K562 (cell line): ENCODE measurements at regions not wholly inside any gene's neighbourhood (a gene's known extent, or its start where the extent isn't known, plus 50 kb on each side); places are given as distances from the start of the nearest gene placed in this dataset.

Source experiments
- ATAC-seq: fragments of 200-7000 bp; cut with Tn5 transposase; 3 replicates; pipeline ENCODE4 v1.9.1; 2020; ENCODE audit warnings: moderate library complexity
- BruUV-seq: library from RNA; stranded (reverse); fragments of 400-500 nt; replicated peaks from 2 replicates; lab custom pipeline; 2021; lab: Mats Ljungman, UMichigan
- CTCF ChIA-PET: fragments of 300-600 bp; formaldehyde crosslinking; extraction: SDS; loops from one replicate; lab custom pipeline; 2021; ENCODE audit warnings: low intra/inter-chr PET ratio; lab: Yijun Ruan, JAX
- POLR2A ChIA-PET: fragments of 300-600, 350-650 bp; sonication (Branson Sonifier 250); formaldehyde crosslinking; extraction: SDS; loops from one replicate; lab custom pipeline; 2021; ENCODE audit warnings: antibody characterized with exemption, inconsistent platforms; lab: Yijun Ruan, JAX
- DNase-seq, 4 experiments: peaks; one replicate each; pipeline versions ENCODE4 v3.0.0 to v3.0.0-alpha.2; 2011 to 2018; ENCODE audit warnings: low spot score in 3 of 4, mixed read lengths in 3 of 4; ENCODE audit errors: extremely low read depth in 1 of 4
- FAIRE-seq: peaks from 2 replicates; lab custom pipeline; 2011; peaks lifted over from hg19 to GRCh38; lab: Jason Lieb, UNC
- H2AFZ ChIP-seq: 2 replicates; pipeline ENCODE4 v1.6.0; 2011; ENCODE audit warnings: low read depth, low read length, control low read depth, inconsistent platforms
- H3K27ac ChIP-seq: fragments of 200-600 bp; 3 replicates; pipeline ENCODE4 v1.8.0; 2011; ENCODE audit warnings: low read depth, mild to moderate bottlenecking, control low read depth, inconsistent platforms, low read length, moderate library complexity, mixed read lengths; ENCODE audit errors: extremely low read depth
- H3K27me3 ChIP-seq, 2 experiments: fragments of 300-600 bp in 1 of 2; 2 replicates in 1 of 2; 3 replicates in 1 of 2; pipeline versions ENCODE4 v1.6.0 to v1.8.0; 2011; ENCODE audit warnings: inconsistent platforms in 2 of 2, low read length in 2 of 2, mild to moderate bottlenecking in 1 of 2, mixed read lengths in 1 of 2, moderate library complexity in 1 of 2; ENCODE audit not compliant: control insufficient read depth in 2 of 2, insufficient read depth in 2 of 2
- H3K36me3 ChIP-seq: fragments of 300-600 bp; 3 replicates; pipeline ENCODE4 v1.8.0; 2011; ENCODE audit warnings: mild to moderate bottlenecking, low read length, inconsistent platforms; ENCODE audit not compliant: control insufficient read depth, insufficient read depth
- H3K4me1 ChIP-seq, 2 experiments: fragments of 200-600 bp in 1 of 2; replicated peaks in 1 of 2; 2 replicates in 1 of 2; 3 replicates in 1 of 2; pipeline versions ENCODE4 v1.5.1 to v1.8.0; 2011; ENCODE audit warnings: inconsistent platforms in 2 of 2, low read length in 2 of 2, mild to moderate bottlenecking in 1 of 2, mixed read lengths in 1 of 2, moderate library complexity in 1 of 2; ENCODE audit not compliant: control insufficient read depth in 2 of 2, insufficient read depth in 2 of 2
- H3K4me2 ChIP-seq: 2 replicates; pipeline ENCODE4 v1.6.1; 2011; ENCODE audit warnings: low read length, control low read depth, inconsistent platforms, mixed read lengths; ENCODE audit not compliant: insufficient read depth
- H3K4me3 ChIP-seq: fragments of 200-600 bp; sonication (generic), shearing (Covaris generic); 2 replicates; pipeline ENCODE4 v1.5.1; 2016; ENCODE audit warnings: control low read depth, inconsistent platforms
- H3K79me2 ChIP-seq: fragments of 200-600 bp; 3 replicates; pipeline ENCODE4 v1.8.0; 2011; ENCODE audit warnings: low read length, inconsistent platforms; ENCODE audit not compliant: control insufficient read depth, insufficient read depth
- H3K9ac ChIP-seq, 2 experiments: 2 replicates each; pipeline versions ENCODE4 v1.6.0 to v1.6.1; 2011; ENCODE audit warnings: low read depth in 2 of 2, low read length in 2 of 2, control low read depth in 1 of 2, inconsistent platforms in 1 of 2, mild to moderate bottlenecking in 1 of 2, mixed read lengths in 1 of 2; ENCODE audit not compliant: insufficient read depth in 1 of 2
- H3K9me1 ChIP-seq: one replicate; pipeline ENCODE4 v1.6.0; 2011; ENCODE audit warnings: inconsistent platforms, mild to moderate bottlenecking, low read length, moderate library complexity; ENCODE audit not compliant: control insufficient read depth, insufficient read depth
- H3K9me3 ChIP-seq: replicated peaks from 2 replicates; pipeline ENCODE4 v1.5.1; 2011; ENCODE audit warnings: low read depth, low read length, inconsistent platforms; ENCODE audit not compliant: control insufficient read depth, insufficient read depth
- H4K20me1 ChIP-seq: replicated peaks from 2 replicates; pipeline ENCODE4 v1.6.1; 2011; ENCODE audit warnings: low read length, inconsistent platforms, mixed read lengths; ENCODE audit not compliant: control insufficient read depth, insufficient read depth
- ATF1 ChIP-seq, 2 experiments: fragments of 450-650 bp in 1 of 2; IDR thresholded peaks; 2 replicates each; pipeline ENCODE4 v1.6.1; 2016; ENCODE audit warnings: missing compliant biosample characterization in 1 of 2, missing genetic modification characterization in 1 of 2
- MYC ChIP-seq, 2 experiments: fragments of 250-450 bp in 1 of 2; sonication (Bioruptor Pico) in 1 of 2; IDR thresholded peaks; 2 replicates each; pipeline versions ENCODE4 v1.5.1 to v1.6.1; 2012 to 2021; ENCODE audit warnings: low read depth in 2 of 2, borderline replicate concordance in 1 of 2, improper control_type of control experiment in 1 of 2, low read length in 1 of 2, mild to moderate bottlenecking in 1 of 2, moderate library complexity in 1 of 2
- SIX5 ChIP-seq, 2 experiments: IDR thresholded peaks; 2 replicates each; pipeline ENCODE4 v1.6.1; 2011; ENCODE audit warnings: low read length in 2 of 2, borderline replicate concordance in 1 of 2, low read depth in 1 of 2, mild to moderate bottlenecking in 1 of 2, moderate library complexity in 1 of 2; ENCODE audit not compliant: insufficient read depth in 1 of 2
- SMARCA4 ChIP-seq: fragments of 450-650 bp; IDR thresholded peaks from 2 replicates; pipeline ENCODE4 v1.6.1; 2016
- SMARCA5 ChIP-seq: fragments of 450-650 bp; IDR thresholded peaks from 2 replicates; pipeline ENCODE4 v1.6.1; 2016
- SRSF9 ChIP-seq: fragments of 200-400 bp; formaldehyde crosslinking; IDR thresholded peaks from 2 replicates; pipeline ENCODE4 v1.6.1; 2017; ENCODE audit warnings: low read depth, low read length, borderline replicate concordance
- XRCC3 ChIP-seq: fragments of 450-650 bp; IDR thresholded peaks from 2 replicates; pipeline ENCODE4 v1.6.1; 2017; ENCODE audit warnings: mild to moderate bottlenecking, moderate library complexity
- ZNF134 ChIP-seq: fragments of 250-450 bp; sonication (Bioruptor Pico); conservative IDR thresholded peaks from 2 replicates; pipeline ENCODE4 v1.4.0; 2020
- ZNF282 ChIP-seq: sonication (generic); formaldehyde crosslinking; IDR thresholded peaks from 2 replicates; pipeline ENCODE4 v1.8.1; 2023; ENCODE audit warnings: missing genetic modification reagents
- ZNF408 ChIP-seq: fragments of 250-450 bp; sonication (Bioruptor Pico); IDR thresholded peaks from 2 replicates; pipeline ENCODE4 v1.4.0; 2020; ENCODE audit warnings: low read depth, mild to moderate bottlenecking, moderate library complexity
- ZNF445 ChIP-seq: fragments of 250-450 bp; sonication (Bioruptor Pico); IDR thresholded peaks from 2 replicates; pipeline ENCODE4 v1.4.0; 2020; ENCODE audit warnings: low read depth, mild to moderate bottlenecking, moderate library complexity
- ZNF780A ChIP-seq: fragments of 250-450 bp; sonication (Bioruptor Pico); IDR thresholded peaks from 2 replicates; pipeline ENCODE4 v1.5.0; 2021; ENCODE audit warnings: mild to moderate bottlenecking
- ZNF79 ChIP-seq: fragments of 250-450 bp; sonication (Bioruptor Pico); IDR thresholded peaks from 2 replicates; pipeline ENCODE4 v1.4.0; 2020; ENCODE audit warnings: low read depth, mild to moderate bottlenecking, moderate library complexity
- WGBS: fragments of 100-300 bp; shearing (Covaris generic); methylation state at CpG from one replicate; pipeline ENCODE4 v1.1.6; 2016; ENCODE audit warnings: low coverage, mixed read lengths; ENCODE audit not compliant: insufficient coverage; ENCODE audit errors: missing lambda C conversion rate; 5-methylcytosine and 5-hydroxymethylcytosine counted together
- in situ Hi-C: fragments of 300-500 bp; cut with MboI; formaldehyde crosslinking; loops from 4 replicates; pipeline ENCODE4 v1.15.0; 2018; ENCODE audit warnings: inconsistent platforms, mixed read lengths
- intact Hi-C: fragments of 100-400 bp; cut with micrococcal nuclease; formaldehyde crosslinking; loops from 2 replicates; pipeline ENCODE4 v1.14.2; 2022
- TF ChIP-seq, protein P1 (sequence below), 2 experiments: fragments of 450-650 bp in 1 of 2; sonication (generic) in 1 of 2; formaldehyde crosslinking in 1 of 2; IDR thresholded peaks in 1 of 2; conservative IDR thresholded peaks in 1 of 2; 2 replicates each; pipeline versions ENCODE4 v1.6.1 to v1.8.1; 2016 to 2023; ENCODE audit warnings: mild to moderate bottlenecking in 2 of 2, moderate library complexity in 2 of 2, inconsistent platforms in 1 of 2, missing genetic modification reagents in 1 of 2
- TF ChIP-seq, protein P2 (sequence below): fragments of 450-650 bp; conservative IDR thresholded peaks from 2 replicates; pipeline ENCODE4 v1.6.1; 2016; ENCODE audit warnings: missing genetic modification characterization, low read depth, mild to moderate bottlenecking, missing compliant biosample characterization, moderate library complexity
- TF ChIP-seq, protein P3 (sequence below): fragments of 250-450 bp; sonication (Bioruptor Pico); IDR thresholded peaks from 2 replicates; pipeline ENCODE4 v1.4.0; 2020; ENCODE audit warnings: borderline replicate concordance
- TF ChIP-seq, protein P4 (sequence below): IDR thresholded peaks from 2 replicates; pipeline ENCODE4 v1.6.1; 2011; ENCODE audit not compliant: insufficient read length; ENCODE audit errors: extremely low read depth

DNA sequence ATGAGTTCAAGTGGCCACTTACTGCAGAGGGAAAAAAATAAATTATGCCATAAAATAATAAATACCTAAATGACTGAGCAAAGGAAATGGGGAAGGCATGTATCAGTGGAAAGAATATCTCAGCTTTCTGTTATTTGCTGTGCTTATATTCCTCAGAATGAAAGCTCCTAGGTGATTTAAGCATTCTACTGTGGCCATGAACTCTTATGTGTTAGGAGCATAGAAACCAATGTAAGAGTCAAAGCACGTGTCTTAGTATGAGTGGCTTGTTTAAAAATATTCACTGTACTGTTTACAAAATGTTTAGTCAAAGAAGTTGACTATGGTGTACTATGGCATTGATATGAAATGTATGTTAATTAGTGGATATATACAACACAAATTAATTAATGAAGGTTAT lies 59.0 kb upstream of the RTL1 start:
- Histone ChIP-seq H3K79me2 (no peaks in the 10 kb centered on the region), H3K27ac (no peak overlapping the region), H3K27me3 (no peaks in the 10 kb centered on the region), H3K4me3 (no peak overlapping the region), H3K36me3 (no peaks in the 10 kb centered on the region), H3K4me2 (no peak overlapping the region), H3K4me1 (no peaks in the 10 kb centered on the region), H3K9me1 (no peaks in the 10 kb centered on the region), H4K20me1 (no peaks in the 10 kb centered on the region), H3K9me3 (no peaks in the 10 kb centered on the region), H2AFZ (no peak overlapping the region), H3K9ac (no peak overlapping the region)
- ChIA-PET CTCF (no interaction called here), POLR2A (no interaction called here)
- no peak for TF ChIP-seq ZNF282 (CRISPR knock-in tag)
- no peak for TF ChIP-seq ZNF408 (CRISPR knock-in tag)
- TF ChIP-seq SMARCA4: no peak
- no peak for TF ChIP-seq SMARCA5
- TF ChIP-seq XRCC3: no peak
- TF ChIP-seq SRSF9: no peak
- TF ChIP-seq SIX5 (IDR thresholded peaks at IDR 0.05; ENCODE audit: borderline replicate concordance in 1 of 2, insufficient read depth in 1 of 2, low read depth in 1 of 2, low read length in 2 of 2): no peak
- TF ChIP-seq, protein P1, sequence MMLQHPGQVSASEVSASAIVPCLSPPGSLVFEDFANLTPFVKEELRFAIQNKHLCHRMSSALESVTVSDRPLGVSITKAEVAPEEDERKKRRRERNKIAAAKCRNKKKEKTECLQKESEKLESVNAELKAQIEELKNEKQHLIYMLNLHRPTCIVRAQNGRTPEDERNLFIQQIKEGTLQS (IDR thresholded peaks at IDR 0.05): no peak
- TF ChIP-seq, protein P1 (CRISPR knock-in tag; conservative IDR thresholded peaks at IDR 0.05): no peak
- no peak for TF ChIP-seq ZNF445 (CRISPR knock-in tag)
- TF ChIP-seq ZNF79 (CRISPR knock-in tag): no peak
- TF ChIP-seq ZNF134 (CRISPR knock-in tag): no peak
- TF ChIP-seq MYC (IDR thresholded peaks at IDR 0.05; ENCODE audit: low read depth, low read length): no peak
- TF ChIP-seq MYC (CRISPR knock-in tag; IDR thresholded peaks at IDR 0.05; ENCODE audit: borderline replicate concordance, low read depth): no peak
- no peak for TF ChIP-seq ATF1 (CRISPR knock-in tag; IDR thresholded peaks at IDR 0.05)
- no peak for TF ChIP-seq ATF1 (tag; IDR thresholded peaks at IDR 0.05)
- TF ChIP-seq, protein P2, sequence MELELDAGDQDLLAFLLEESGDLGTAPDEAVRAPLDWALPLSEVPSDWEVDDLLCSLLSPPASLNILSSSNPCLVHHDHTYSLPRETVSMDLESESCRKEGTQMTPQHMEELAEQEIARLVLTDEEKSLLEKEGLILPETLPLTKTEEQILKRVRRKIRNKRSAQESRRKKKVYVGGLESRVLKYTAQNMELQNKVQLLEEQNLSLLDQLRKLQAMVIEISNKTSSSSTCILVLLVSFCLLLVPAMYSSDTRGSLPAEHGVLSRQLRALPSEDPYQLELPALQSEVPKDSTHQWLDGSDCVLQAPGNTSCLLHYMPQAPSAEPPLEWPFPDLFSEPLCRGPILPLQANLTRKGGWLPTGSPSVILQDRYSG (tag): no peak
- TF ChIP-seq, protein P3, sequence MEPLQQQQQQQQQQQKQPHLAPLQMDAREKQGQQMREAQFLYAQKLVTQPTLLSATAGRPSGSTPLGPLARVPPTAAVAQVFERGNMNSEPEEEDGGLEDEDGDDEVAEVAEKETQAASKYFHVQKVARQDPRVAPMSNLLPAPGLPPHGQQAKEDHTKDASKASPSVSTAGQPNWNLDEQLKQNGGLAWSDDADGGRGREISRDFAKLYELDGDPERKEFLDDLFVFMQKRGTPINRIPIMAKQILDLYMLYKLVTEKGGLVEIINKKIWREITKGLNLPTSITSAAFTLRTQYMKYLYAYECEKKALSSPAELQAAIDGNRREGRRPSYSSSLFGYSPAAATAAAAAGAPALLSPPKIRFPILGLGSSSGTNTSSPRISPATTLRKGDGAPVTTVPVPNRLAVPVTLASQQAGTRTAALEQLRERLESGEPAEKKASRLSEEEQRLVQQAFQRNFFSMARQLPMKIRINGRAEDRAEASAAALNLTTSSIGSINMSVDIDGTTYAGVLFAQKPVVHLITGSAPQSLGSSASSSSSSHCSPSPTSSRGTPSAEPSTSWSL (CRISPR knock-in tag): no peak
- TF ChIP-seq, protein P4, sequence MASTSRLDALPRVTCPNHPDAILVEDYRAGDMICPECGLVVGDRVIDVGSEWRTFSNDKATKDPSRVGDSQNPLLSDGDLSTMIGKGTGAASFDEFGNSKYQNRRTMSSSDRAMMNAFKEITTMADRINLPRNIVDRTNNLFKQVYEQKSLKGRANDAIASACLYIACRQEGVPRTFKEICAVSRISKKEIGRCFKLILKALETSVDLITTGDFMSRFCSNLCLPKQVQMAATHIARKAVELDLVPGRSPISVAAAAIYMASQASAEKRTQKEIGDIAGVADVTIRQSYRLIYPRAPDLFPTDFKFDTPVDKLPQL: no peak
- no peak for TF ChIP-seq ZNF780A
- FAIRE-seq (no peak), ATAC-seq (no peak), DNase-seq (no peak)
- in situ Hi-C loops (no loop called here), intact Hi-C loops (no loop called here)
- 0% methylated on average over 1 of the region's 1 CpG for WGBS
- no TSS peak for BruUV-seq
